ENCODE measurements at regions not wholly inside any gene's neighbourhood (a gene's known extent, or its start where the extent isn't known, plus 50 kb on each side); places are given as distances from the start of the nearest gene placed in this dataset.

GRCh38 chr3:30511524-30512251 lies 94.7 kb upstream of the TGFBR2 start:
- TF ChIP-seq POLR2A (IDR thresholded peaks at IDR 0.05; ENCODE audit: low read length) (no peak), GATA1 (IDR thresholded peaks at IDR 0.05; ENCODE audit: low read depth, low read length) (no peak)
